SK-N-MC (cell line): ENCODE measurements at regions not wholly inside any gene's neighbourhood (a gene's known extent, or its start where the extent isn't known, plus 50 kb on each side); places are given as distances from the start of the nearest gene placed in this dataset.

Source experiments
- EZH2 ChIP-seq: fragments of 200-600 bp; sonication (generic); IDR thresholded peaks from one replicate; pipeline ENCODE4 v1.6.1; 2017; ENCODE audit warnings: antibody characterized with exemption
- FOXP2 ChIP-seq: optimal IDR thresholded peaks from 2 replicates; pipeline ENCODE3; 2011; ENCODE audit warnings: mild to moderate bottlenecking, moderate library complexity; ENCODE audit not compliant: insufficient read depth; ENCODE audit errors: extremely low read length, control extremely low read depth
- POLR2AphosphoS5 ChIP-seq: IDR thresholded peaks from 2 replicates; pipeline ENCODE4 v1.6.1; 2012; ENCODE audit warnings: mild to moderate bottlenecking, low read depth, low read length, borderline replicate concordance

GRCh38 chr2:134136731-134137130, 117.1 kb upstream of the MGAT5 start:
- TF ChIP-seq EZH2 (no peak), POLR2AphosphoS5 (no peak), FOXP2 (no peak)
